Lower leg skin (tissue), 3 donors: ENCODE measurements at regions not wholly inside any gene's neighbourhood (a gene's known extent, or its start where the extent isn't known, plus 50 kb on each side); places are given as distances from the start of the nearest gene placed in this dataset.

ENCODE experiments used
- CTCF ChIP-seq, 3 donors: fragments of 450-650 bp; IDR thresholded peaks; one replicate each; pipeline ENCODE4 v1.5.1; 2016; ENCODE audit warnings: antibody characterized with exemption in 3 of 3, mild to moderate bottlenecking in 3 of 3, moderate library complexity in 2 of 3
- POLR2A ChIP-seq, 2 donors: fragments of 450-650 bp; IDR thresholded peaks; one replicate each; pipeline ENCODE4 v1.6.1; 2016 to 2017; ENCODE audit warnings: antibody characterized with exemption in 2 of 2, mild to moderate bottlenecking in 1 of 2, moderate library complexity in 1 of 2

- no peak for TF ChIP-seq CTCF (IDR thresholded peaks at IDR 0.05)
- no peak for TF ChIP-seq POLR2A (IDR thresholded peaks at IDR 0.05)
Observed at GRCh38 chr1:70573317-70573843, 162.3 kb downstream of the CTH start.
